H4 (cell line): ENCODE measurements at regions not wholly inside any gene's neighbourhood (a gene's known extent, or its start where the extent isn't known, plus 50 kb on each side); places are given as distances from the start of the nearest gene placed in this dataset.
"Not testable (repeated sequence)": the region's sequence is repeated elsewhere in the genome, so short reads cannot be mapped to it uniquely, and the experiment has no call there.

Experiments
- DNase-seq: peaks from one replicate; pipeline ENCODE4 v3.0.0-alpha.2; 2015; ENCODE audit warnings: low spot score

GRCh38 chr6:112459758-112460304, 112.7 kb downstream of the RFPL4B start:
- DNase-seq, result no peak

GRCh38 chr6:112464901-112465665, 118.0 kb downstream of the RFPL4B start:
- DNase-seq, result no peak

- peak; percentile 8 for DNase-seq
Observed at GRCh38 chr6:112466373-112467151, 119.4 kb downstream of the RFPL4B start.

- peak; percentile 2 for DNase-seq
Observed at GRCh38 chr6:112468359-112468758, 121.2 kb downstream of the RFPL4B start.

GRCh38 chr6:112469306-112469705, 122.2 kb downstream of the RFPL4B start:
- no peak for DNase-seq

GRCh38 chr6:112470376-112470775, 123.2 kb downstream of the RFPL4B start:
- DNase-seq, result no peak

- no peak for DNase-seq
Observed at GRCh38 chr6:112470950-112471349, 123.8 kb downstream of the RFPL4B start.

- no peak for DNase-seq
Observed at GRCh38 chr6:112475083-112475482, 128.0 kb downstream of the RFPL4B start.

GRCh38 chr6:112477125-112477524, 130.0 kb downstream of the RFPL4B start:
- DNase-seq, result no peak

GRCh38 chr6:112478036-112478435, 130.9 kb downstream of the RFPL4B start:
- DNase-seq, result no peak

- DNase-seq, result not testable (repeated sequence)
Observed at GRCh38 chr6:112479975-112480374, 132.8 kb downstream of the RFPL4B start.

GRCh38 chr6:112480553-112480952, 133.4 kb downstream of the RFPL4B start:
- DNase-seq, result peak; percentile 7

- no peak for DNase-seq
Observed at GRCh38 chr6:112481211-112481610, 134.1 kb downstream of the RFPL4B start.

GRCh38 chr6:112482373-112482772, 135.2 kb downstream of the RFPL4B start:
- no peak for DNase-seq

- DNase-seq, result no peak
Observed at GRCh38 chr6:112485120-112485826, 138.1 kb downstream of the RFPL4B start.

GRCh38 chr6:112485827-112486212, 138.7 kb downstream of the RFPL4B start:
- no peak for DNase-seq

- DNase-seq, result no peak
Observed at GRCh38 chr6:112486454-112486853, 139.3 kb downstream of the RFPL4B start.

- DNase-seq, result no peak
Observed at GRCh38 chr6:112488238-112488637, 141.1 kb downstream of the RFPL4B start.

- no peak for DNase-seq
Observed at GRCh38 chr6:112501705-112502104, 154.6 kb downstream of the RFPL4B start.

- peak; percentile 13 for DNase-seq
Observed at GRCh38 chr6:112502351-112503090, 155.4 kb downstream of the RFPL4B start.

GRCh38 chr6:112503091-112503596, 156.0 kb downstream of the RFPL4B start:
- no peak for DNase-seq
